ENCODE measurements at regions not wholly inside any gene's neighbourhood (a gene's known extent, or its start where the extent isn't known, plus 50 kb on each side); places are given as distances from the start of the nearest gene placed in this dataset.

DNA sequence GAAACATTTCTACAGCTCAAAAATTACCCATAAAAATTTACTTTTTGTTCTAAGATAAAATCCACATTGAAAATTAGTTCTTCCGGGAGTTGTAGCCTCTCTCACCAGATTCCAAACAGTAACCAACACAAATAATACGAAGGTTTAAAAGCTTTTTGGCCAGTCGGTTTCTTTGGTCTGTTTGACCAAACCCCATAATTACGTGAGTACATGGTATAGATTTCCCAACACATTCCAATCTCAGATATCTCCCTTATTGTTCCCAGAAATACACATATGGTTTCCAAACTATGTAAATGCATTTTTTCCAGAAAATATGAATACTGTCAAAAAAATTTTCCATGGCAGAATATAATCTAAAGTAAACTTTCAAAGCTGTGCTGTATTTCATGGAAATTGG is 722.0 kb downstream of the KCNJ2 start:
- TF ChIP-seq POLR2A (IDR thresholded peaks at IDR 0.05; ENCODE audit: low read depth, low read length) = no peak
- TF ChIP-seq TAF1 (IDR thresholded peaks at IDR 0.05; ENCODE audit: borderline replicate concordance, low read depth, low read length) = no peak
- TF ChIP-seq POLR2AphosphoS5 (IDR thresholded peaks at IDR 0.05; ENCODE audit: low read depth, low read length) = no peak
